GM18511 (cell line): ENCODE measurements at regions not wholly inside any gene's neighbourhood (a gene's known extent, or its start where the extent isn't known, plus 50 kb on each side); places are given as distances from the start of the nearest gene placed in this dataset.
A peak's percentile ranks its signal among the peaks of the same experiment; 100 is the strongest.
"Not testable (repeated sequence)": the region's sequence is repeated elsewhere in the genome, so short reads cannot be mapped to it uniquely, and the experiment has no call there.

ENCODE experiments used
- ATAC-seq: cut with Tn5 transposase; IDR thresholded peaks from one replicate; pipeline ENCODE4 v1.9.1; 2021; ENCODE audit warnings: mild to moderate bottlenecking, moderate library complexity; ENCODE audit not compliant: unreplicated experiment

DNA sequence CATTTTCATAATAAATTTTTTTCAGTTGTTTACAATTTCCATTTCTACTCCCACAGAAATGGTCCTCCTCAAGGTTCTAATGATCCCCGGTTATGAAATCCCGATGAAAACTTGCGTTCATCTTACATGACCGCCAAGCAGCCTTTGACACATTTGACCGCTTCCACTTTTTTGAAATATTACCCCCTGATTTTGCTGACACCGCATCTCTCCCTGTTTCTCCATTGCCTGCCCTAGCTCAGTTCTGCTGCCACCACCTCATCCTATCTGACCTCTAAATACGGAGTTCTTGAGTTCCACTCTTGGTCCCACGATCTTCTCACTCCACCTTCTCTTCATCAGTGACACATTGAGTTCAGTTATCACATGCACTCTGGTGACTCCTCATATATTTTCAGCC, 74.1 kb downstream of the SLC35B3 start:
- no peak for ATAC-seq

DNA sequence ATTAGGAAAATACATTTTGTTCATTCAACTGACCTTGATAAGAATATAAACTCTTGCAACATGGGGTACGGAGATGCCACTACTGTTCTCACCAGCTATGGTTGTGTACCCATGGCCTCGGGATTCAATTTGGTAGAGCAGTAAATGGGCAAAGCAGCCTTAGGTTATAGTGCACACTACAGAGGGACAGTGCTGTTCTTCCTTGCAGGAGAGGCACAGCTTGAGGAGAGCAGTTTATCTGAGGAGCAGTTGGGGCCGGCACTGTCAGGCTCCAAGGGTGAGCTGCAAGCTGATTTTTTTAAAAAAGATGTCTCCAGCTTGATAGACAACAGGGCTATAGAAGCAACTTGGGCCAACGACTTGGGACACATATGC, 82.4 kb downstream of the SLC35B3 start:
- no peak for ATAC-seq

DNA sequence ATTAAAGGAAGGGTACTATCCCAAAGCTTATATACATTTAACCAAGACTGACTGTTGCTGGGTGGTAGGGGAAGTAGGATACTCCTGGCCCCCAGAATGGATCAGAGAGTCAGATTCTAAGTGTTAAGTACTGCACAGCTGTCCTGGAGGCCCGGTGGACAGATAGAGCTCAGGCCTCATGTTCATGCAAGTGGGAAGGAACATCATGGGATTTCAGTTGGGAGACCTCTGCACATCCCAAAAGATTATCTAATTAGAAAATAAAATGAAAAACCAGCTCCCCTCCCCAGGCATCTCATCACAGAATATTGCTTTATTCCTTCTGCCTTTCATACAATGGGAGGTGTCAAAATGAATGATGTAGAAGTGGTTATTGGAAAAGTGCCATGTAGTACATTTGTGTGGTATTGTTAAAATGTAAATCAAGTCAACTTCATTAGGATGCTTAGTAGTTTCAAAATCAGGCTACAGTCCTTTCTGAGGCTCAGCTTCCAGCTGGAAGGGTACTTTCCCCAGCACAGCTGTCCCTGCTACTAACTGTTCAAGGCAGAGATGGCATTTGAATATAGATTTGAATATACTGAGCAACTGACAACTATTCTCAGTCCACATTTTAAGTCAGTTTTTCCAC, 82.9 kb downstream of the SLC35B3 start:
- ATAC-seq, result no peak

DNA sequence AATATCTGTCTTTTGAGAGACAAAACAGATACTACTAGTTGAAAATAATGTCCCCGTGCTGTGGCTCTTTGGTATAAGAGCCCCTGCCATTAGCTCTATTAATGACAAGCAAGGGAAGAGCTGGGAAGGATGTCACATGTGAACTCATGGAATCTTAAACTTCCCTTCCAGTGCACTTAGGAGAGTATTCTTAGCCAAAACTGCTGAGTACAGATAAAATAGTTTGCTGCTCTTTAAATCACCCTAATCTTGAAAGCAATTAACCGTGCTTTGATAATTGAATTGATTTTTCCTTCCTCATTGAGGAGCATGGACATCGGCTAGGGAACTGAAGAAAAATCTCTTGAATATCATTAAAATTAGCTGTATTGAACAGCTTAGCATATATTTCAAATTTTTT, 91.7 kb downstream of the SLC35B3 start:
- ATAC-seq, result no peak

DNA sequence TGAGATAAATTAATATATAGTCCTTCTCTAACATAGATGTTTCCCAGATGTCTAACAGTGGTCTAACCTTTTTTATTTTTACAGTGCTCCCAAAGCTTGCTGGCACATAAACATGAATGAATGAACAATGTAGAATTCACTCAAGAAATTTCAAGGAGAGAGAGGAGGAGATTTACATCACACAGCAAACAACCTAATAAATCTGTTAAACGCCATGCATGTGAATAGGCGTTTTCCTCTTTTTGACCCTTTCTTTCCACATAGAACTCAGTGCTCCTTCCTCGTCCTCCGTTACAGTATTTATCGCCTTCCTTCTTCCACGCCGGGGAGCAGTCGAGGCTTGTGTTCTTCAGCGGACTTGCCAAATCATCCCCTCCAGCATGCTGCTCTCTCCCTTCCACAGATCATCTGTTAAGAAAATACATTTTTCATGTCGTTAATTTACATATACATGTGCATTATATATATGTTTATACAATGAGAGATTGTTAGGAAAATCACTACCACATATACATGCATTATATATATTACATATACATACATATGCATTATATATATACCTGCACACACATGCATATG, 93.0 kb downstream of the SLC35B3 start:
- ATAC-seq, result no peak

DNA sequence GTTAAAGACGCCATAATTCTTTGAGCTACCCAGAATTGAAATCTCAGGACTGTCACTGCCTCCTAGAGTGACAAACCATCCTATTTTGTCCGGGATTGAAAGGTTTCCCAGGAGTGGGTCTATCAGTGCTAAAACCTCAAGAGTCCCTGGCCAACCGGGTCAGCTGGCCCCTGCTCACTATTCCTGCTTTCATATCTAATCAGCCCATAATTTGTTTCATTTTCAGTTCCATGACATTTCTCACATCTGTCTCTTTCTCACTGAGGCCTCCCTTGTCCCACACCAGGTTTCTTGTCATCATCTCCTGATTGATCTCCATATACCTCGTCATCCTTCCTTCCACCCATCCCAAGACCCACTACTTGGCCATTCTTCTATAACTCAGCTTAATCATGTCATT, 98.2 kb downstream of the SLC35B3 start:
- ATAC-seq, result peak; percentile 63

DNA sequence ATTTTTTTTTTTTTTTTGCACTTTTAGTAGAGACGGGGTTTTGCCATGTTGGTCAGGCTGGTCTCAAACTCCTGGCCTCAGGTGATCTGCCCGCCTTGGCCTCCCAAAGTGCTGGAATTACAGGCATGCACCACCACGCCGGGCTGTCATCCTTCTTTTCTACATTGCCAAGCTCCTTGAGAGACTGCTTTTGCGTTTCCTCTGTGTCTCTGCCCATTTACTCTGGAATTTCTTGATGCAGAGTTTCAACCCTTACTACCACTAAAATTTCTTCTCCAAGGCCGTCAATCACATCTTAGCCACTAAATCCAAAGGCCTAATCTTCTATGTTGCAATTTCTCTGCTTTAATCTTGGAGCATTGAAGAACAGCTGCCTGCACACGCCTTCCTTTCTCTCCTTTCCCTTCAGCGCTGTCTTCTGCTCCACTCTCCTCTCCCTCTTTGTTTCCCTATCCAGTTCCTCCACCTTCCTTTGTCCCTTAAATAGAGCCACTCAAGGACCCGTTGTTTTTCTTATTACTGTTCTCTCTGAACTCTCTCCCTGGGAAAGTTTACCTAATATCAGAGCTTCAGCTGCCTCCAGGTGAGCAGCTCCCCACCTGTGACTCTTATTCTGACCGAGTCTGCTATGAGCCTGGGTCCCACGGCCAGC, 98.8 kb downstream of the SLC35B3 start:
- ATAC-seq, result peak; percentile 5

DNA sequence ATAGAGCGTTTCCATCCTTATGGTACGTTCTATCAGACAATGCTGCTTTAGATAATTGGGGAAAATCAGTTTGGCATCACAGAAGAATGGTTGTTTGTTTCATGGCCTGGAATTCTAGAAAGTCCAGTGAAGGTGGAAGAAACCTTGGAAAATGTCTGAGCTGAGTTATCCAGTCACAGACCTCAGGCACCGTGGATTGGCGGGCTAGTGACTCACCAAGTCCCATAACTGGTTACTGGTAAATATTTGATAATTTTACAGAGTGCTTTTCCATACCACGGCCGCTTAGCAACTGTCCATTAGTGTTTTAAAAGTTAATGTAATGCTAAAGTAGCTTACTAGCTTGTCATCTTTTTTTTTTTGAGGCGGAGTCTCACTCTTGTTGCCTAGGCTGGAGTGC, 99.4 kb downstream of the SLC35B3 start:
- ATAC-seq, result no peak

DNA sequence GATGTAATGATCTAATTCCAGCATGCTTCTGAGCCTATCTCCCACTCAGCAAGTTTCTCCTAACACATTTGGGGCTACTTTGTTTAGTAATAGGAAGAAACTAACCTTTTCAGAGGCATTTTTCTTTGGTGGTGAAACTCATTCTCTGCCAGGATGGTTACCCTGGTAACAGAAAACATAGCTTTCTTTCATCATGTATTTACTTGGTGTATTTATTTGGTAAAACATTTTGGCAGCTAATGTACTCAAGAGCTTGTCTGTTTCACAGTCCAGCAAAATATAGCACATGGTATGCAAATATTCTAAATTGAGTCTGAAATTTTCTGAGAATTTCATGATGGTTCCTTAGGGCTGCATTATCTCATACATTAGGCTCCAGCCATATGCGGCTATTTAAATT, 100.0 kb downstream of the SLC35B3 start:
- ATAC-seq, result no peak

DNA sequence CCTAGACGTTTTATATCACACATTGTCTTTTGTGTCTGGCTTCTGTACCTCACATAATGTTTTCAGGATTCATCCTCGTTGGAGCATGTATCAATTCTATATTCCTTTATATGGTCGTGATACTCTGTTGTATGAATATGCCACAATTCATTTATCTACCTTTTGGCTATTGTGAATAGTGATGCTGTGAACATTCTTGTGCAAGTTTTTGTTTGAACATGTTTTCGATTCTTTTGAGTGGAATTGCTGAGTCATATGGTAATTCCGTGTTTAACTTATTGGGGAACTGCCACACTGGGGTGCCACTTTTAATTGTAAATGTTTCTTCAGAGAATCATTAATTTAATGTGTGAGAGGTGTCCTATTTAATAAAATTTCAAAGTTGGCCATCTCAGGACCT, 101.2 kb downstream of the SLC35B3 start:
- no peak for ATAC-seq

DNA sequence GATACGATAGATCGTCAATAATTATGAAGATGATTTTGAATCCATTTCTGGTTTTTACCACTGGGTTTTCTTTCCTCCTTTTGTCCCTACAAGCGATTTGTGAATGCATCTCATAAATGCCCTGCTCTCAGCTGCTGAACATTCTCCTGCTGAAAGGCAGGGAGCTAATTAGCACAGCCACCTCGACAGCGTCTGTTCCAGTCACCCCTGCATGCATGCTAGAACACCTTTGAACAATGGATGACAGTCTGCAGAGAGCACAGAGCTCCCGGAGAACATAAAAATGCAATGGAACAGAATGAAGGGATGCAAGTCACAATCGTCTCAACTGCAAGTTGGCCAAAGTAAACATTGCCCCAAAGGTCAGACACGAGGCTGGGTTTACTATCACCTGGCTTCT, 105.8 kb downstream of the SLC35B3 start:
- no peak for ATAC-seq

DNA sequence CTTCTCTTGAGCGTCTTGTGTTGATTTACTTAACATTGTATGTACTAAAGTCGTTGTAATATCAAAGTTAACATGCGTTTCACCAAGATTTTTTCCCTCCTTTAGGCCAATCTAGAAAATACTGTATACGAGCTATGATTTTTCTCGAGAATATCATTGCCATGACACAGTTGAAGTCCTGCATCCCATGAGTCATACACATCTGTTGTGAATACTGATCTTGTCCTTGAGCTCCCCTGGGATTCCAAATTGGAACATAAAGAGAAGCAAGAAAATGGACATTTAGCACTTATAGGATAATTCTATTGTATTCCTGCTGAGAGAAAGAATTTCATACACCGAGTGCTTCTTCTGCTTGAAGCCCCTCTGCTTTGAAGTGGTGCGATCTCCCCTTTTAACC, 109.6 kb downstream of the SLC35B3 start:
- no peak for ATAC-seq

DNA sequence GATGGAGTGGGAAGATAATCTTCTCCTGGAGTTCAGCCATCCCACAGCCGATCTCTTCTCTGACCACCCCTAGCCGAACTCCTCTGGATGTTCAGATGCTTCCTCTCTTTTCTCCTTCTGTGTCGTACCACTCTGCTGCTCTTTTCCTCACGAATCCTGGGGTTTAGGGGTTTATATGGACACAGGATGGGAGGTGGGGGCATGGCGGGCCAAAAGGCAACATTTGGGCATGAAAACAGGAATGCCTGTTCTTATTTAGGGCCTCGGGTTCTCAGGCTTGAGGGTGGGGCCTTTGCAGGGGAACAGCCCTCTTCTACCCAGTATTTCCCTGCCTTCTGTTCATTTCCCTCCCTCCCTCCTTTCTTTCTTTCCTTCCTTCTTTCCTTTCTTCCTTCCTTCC, 112.7 kb downstream of the SLC35B3 start:
- ATAC-seq, result no peak

DNA sequence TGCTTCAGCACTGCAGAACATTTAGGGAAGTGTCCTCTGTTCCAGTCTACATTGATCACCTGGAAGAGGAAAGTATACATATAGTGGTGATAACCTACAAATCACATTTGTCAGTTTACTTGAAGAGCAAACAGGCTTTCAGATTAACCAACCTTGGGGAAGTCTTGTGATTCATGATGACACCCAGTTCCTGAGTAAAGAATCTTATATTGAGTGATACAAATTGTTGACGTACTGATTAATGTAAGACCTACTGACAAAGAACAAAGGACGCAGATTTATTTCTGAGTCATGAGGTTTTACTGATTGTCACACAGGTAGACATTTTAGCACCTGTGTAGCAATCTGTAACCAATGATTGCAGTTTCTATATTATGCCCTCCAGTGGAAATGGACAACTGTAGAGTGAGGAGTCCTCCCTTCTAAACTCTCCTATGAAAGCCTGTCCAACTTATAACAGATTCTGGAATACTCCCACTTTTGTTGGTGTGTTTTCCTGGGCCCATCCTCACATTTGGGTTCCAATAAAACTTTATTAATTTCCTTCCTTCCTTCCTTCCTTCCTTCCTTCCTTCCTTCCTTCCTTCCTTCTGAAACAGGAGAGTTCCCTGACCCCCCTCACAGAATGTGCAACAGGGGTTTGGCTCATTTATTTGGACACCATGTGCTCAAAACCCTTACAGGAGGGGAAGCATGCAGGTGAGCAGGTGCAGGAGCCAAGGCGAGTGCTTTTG, 113.5 kb downstream of the SLC35B3 start:
- ATAC-seq, result no peak

DNA sequence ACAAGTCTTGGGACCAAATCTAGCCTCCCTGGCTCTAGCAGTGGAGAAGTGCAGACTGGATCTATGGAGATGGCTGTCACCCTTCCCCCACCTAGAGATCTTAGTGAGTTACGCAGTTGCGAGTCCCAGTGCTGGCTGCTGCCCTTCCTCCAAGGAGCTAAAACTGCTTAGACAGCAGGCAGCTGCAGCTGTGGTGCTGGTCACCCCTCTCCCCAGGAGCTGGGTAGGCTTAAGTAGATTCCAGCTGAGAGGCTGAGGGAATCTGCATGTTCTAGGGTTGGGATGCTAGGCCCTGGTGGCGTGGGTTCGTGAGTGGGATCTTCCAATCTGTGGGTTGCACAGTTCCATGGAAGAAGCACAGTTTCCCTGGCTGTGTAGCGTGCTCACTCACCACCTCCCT, 120.2 kb downstream of the SLC35B3 start:
- no peak for ATAC-seq

DNA sequence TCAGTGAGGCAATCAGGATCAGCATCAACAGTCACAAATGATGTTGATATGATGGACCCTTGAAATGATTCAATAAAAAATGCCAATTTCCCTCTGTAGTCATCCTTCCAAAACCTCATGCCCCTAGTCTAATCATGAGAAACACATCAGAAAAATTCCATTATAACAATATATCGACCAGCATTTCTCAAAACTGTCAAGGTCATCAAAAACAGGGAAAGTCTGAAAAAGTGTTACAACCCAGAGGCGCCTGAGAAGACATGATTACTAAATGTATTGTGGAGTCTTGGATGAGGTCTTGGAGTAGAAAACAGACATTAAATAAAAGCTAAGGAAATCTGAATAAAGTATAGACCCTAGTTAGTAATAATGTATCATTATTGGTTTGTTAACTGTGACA, 133.8 kb downstream of the SLC35B3 start:
- ATAC-seq, result no peak

DNA sequence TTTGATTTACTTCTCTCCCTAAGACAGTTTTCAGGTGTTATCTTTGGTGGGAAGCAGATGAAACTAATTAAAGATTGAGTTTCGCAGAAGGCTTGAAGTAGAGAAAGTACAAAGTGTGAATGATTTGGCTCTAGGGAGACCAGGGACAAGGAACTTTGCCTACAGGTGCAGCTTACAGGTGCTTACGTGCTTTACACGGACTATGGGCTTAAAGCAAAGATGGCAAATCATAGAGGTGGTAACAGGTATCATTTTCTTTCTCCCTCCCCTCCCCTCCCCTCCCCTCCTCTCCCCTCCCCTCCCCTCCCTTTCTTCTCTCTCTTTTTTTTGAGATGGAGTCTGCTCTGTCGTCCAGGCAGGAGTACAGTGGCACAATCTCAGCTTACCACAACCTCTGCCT, 136.3 kb downstream of the SLC35B3 start:
- ATAC-seq, result no peak

DNA sequence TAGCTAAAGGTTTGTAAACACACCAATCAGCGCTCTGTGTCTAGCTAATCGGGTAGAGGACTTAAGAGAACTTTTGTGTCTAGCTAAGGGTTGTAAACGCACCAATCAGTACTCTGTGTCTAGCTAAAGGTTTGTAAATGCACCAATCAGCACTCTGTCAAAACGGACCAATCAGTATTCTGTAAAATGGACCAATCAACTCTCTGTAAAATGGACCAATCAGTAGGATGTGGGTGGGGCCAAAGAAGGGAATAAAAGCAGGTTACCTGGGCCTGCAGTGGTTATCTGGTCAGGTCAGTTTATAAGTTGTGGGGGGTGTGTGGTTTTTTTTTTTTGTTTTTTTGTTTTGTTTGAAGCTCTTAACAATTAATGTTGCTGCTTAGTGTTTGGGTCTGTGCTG, 152.4 kb downstream of the SLC35B3 start:
- not testable (repeated sequence) for ATAC-seq

DNA sequence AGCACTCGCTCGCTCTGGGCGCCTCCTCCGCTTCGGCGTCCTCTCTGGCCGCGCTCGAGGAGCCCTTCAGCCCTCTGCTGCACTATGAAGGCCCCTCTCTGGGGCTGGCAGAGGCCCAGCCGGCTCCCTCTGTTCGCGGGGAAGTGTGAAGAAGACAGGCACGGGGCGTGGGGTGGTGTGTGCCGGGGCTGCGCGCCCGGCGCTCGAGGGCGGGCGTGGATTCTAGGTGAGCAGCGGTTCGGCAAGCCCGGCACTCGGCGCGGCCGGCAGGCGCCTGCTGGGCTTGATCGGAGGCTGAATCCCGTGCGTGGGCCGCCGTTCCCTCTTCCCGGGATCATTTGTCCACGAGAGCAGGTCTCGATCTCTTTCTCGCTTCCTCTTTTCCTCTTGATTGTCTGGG, 153.0 kb downstream of the SLC35B3 start:
- ATAC-seq, result no peak

DNA sequence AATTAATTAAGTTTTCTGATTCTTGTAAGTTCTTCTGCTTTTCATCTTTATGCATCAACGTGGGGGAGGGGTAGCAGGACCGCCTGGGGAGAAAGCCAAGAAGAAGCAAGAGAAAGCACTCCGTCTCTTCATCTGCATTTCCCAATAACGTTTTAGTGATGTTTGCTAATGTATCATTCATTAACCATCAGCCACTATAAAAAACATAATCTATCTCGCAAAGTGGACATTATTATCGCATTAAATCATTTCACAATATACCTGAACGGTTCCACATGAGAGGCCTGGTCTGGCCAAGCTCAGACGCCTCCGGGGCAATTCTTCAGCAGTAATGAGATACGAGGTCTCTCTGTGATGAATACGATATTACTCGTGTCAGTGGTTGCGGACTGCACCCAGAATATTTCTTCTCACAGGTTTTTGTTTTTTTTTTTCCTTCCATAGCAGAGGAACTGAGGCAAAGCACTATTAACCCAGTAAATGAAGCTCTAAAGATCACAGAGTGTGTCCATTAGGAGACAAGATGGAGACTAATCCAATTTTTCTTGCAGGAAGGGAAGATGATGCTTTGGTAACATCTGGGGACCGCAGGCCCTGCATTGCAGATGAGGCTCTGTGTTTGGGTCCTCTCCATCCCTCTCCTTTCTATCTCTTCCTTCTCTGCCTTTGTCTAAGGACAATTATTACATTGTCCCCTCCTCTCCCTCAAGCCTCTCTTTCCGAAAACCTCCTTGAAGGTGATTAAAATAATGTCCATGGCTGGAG, 156.1 kb downstream of the SLC35B3 start:
- ATAC-seq, result no peak

DNA sequence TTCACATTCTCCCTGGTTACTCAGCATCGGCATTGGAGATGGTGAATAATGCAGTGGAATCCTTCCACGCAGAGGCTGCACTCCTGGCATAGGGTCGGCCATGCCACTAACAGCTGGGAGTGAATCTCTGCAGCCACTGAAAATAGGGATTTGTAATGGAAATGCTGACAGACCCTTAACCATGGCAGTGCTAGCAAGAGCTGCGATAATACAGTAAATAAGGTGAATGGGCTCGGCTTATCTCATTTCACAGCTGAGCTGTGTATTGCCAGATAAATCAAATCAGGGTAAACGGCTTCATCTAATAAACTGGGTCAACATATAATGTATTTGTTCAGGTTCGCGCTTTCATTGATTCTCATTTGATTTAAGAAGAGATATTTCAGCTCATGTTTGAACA, 156.8 kb downstream of the SLC35B3 start:
- no peak for ATAC-seq
